IMR-90 (cell line): ENCODE measurements at regions not wholly inside any gene's neighbourhood (a gene's known extent, or its start where the extent isn't known, plus 50 kb on each side); places are given as distances from the start of the nearest gene placed in this dataset.
A peak's percentile ranks its signal among the peaks of the same experiment; 100 is the strongest.

Experiments
- ATAC-seq: fragments of 200-7000 bp; cut with Tn5 transposase; 2 replicates; pipeline ENCODE4 v1.9.1; 2020; ENCODE audit warnings: low read depth, mild to moderate bottlenecking, moderate library complexity
- BruUV-seq: library from RNA; stranded (reverse); fragments of 400-500 nt; replicated peaks from 2 replicates; lab custom pipeline; 2021; lab: Mats Ljungman, UMichigan
- CTCF ChIA-PET: fragments of 300-600 bp; formaldehyde crosslinking; extraction: SDS; loops from one replicate; lab custom pipeline; 2021; ENCODE audit warnings: antibody characterized with exemption; lab: Yijun Ruan, JAX
- POLR2A ChIA-PET: fragments of 300-600 bp; sonication (Branson Sonifier 250); formaldehyde crosslinking; loops from one replicate; lab custom pipeline; 2022; ENCODE audit warnings: antibody characterized with exemption; ENCODE audit not compliant: unreplicated experiment; lab: Charles Lee
- DNase-seq: peaks from one replicate; pipeline ENCODE4 v3.0.0; 2013
- H2AFZ ChIP-seq: replicated peaks from 2 replicates; pipeline ENCODE3; 2013; ENCODE audit warnings: low read length, mild to moderate bottlenecking; ENCODE audit not compliant: poor library complexity
- H2AK5ac ChIP-seq: 2 replicates; pipeline ENCODE4 v1.6.1; 2013; ENCODE audit warnings: low read depth, low read length, inconsistent platforms
- H2AK9ac ChIP-seq: replicated peaks from 2 replicates; pipeline ENCODE3; 2013; ENCODE audit warnings: mild to moderate bottlenecking, low read depth, low read length, moderate library complexity; ENCODE audit not compliant: poor library complexity
- H2BK120ac ChIP-seq: 2 replicates; pipeline ENCODE4 v1.6.1; 2013; ENCODE audit warnings: low read depth, low read length, inconsistent platforms
- H2BK15ac ChIP-seq: 3 replicates; pipeline ENCODE4 v1.6.1; 2013; ENCODE audit warnings: low read depth, low read length, inconsistent platforms
- H2BK20ac ChIP-seq: 2 replicates; pipeline ENCODE4 v1.6.1; 2013; ENCODE audit warnings: low read depth, mild to moderate bottlenecking, inconsistent platforms, low read length, moderate library complexity
- H2BK5ac ChIP-seq: 2 replicates; pipeline ENCODE4 v1.6.1; 2013; ENCODE audit warnings: mild to moderate bottlenecking, low read depth, low read length, inconsistent platforms; ENCODE audit not compliant: poor library complexity, severe bottlenecking
- H3K14ac ChIP-seq: replicated peaks from 2 replicates; pipeline ENCODE4 v1.6.1; 2013; ENCODE audit warnings: low read depth, low read length, inconsistent platforms
- H3K18ac ChIP-seq: 2 replicates; pipeline ENCODE4 v1.6.1; 2013; ENCODE audit warnings: low read depth, low read length, control low read depth
- H3K23ac ChIP-seq: 2 replicates; pipeline ENCODE4 v1.6.1; 2013; ENCODE audit warnings: low read depth, low read length, inconsistent platforms
- H3K27ac ChIP-seq: 2 replicates; pipeline ENCODE4 v1.5.1; 2013; ENCODE audit warnings: mild to moderate bottlenecking, control low read depth, low read length; ENCODE audit not compliant: insufficient read depth
- H3K27me3 ChIP-seq: 2 replicates; pipeline ENCODE4 v1.6.1; 2013; ENCODE audit warnings: low read length; ENCODE audit not compliant: control insufficient read depth, insufficient read depth
- H3K36me3 ChIP-seq: 2 replicates; pipeline ENCODE4 v1.6.1; 2013; ENCODE audit warnings: low read length, mixed read lengths; ENCODE audit not compliant: control insufficient read depth, insufficient read depth
- H3K4ac ChIP-seq: 2 replicates; pipeline ENCODE4 v1.6.1; 2013; ENCODE audit warnings: low read depth, low read length, inconsistent platforms
- H3K4me1 ChIP-seq: 2 replicates; pipeline ENCODE4 v1.6.1; 2013; ENCODE audit warnings: low read length, mixed read lengths; ENCODE audit not compliant: control insufficient read depth, insufficient read depth
- H3K4me2 ChIP-seq: 2 replicates; pipeline ENCODE4 v1.6.1; 2013; ENCODE audit warnings: low read depth, mild to moderate bottlenecking, control low read depth, low read length, moderate library complexity
- H3K4me3 ChIP-seq: 2 replicates; pipeline ENCODE4 v1.5.1; 2013; ENCODE audit warnings: low read depth, mild to moderate bottlenecking, control low read depth, low read length, moderate library complexity; ENCODE audit not compliant: insufficient read depth
- H3K56ac ChIP-seq: 2 replicates; pipeline ENCODE4 v1.6.1; 2013; ENCODE audit warnings: low read length, inconsistent platforms; ENCODE audit not compliant: insufficient read depth; ENCODE audit errors: extremely low read depth
- H3K79me1 ChIP-seq, 2 experiments: 2 replicates each; pipeline ENCODE4 v1.6.1; 2013; ENCODE audit warnings: low read length in 2 of 2, inconsistent platforms in 1 of 2, low read depth in 1 of 2
- H3K9ac ChIP-seq: 2 replicates; pipeline ENCODE4 v1.6.1; 2013; ENCODE audit warnings: low read depth, low read length, control low read depth
- H3K9me1 ChIP-seq: 2 replicates; pipeline ENCODE4 v1.6.1; 2013; ENCODE audit warnings: low read length, inconsistent platforms; ENCODE audit not compliant: insufficient read depth
- H3K9me3 ChIP-seq: 2 replicates; pipeline ENCODE4 v1.6.1; 2013; ENCODE audit warnings: low read length; ENCODE audit not compliant: control insufficient read depth, insufficient read depth
- H4K20me1 ChIP-seq: 2 replicates; pipeline ENCODE4 v1.6.1; 2013; ENCODE audit warnings: low read length, inconsistent platforms; ENCODE audit not compliant: insufficient read depth
- H4K5ac ChIP-seq: 2 replicates; pipeline ENCODE4 v1.6.1; 2013; ENCODE audit warnings: mild to moderate bottlenecking, low read depth, low read length, control low read depth
- H4K8ac ChIP-seq, 2 experiments: 2 replicates each; pipeline ENCODE4 v1.6.1; 2013; ENCODE audit warnings: low read depth in 2 of 2, low read length in 2 of 2, control low read depth in 1 of 2, inconsistent platforms in 1 of 2
- H4K91ac ChIP-seq: 2 replicates; pipeline ENCODE4 v1.6.1; 2013; ENCODE audit warnings: low read depth, low read length, inconsistent platforms; ENCODE audit not compliant: insufficient read depth
- CEBPB ChIP-seq: IDR thresholded peaks from 2 replicates; pipeline ENCODE4 v1.6.1; 2012; ENCODE audit warnings: low read depth, low read length, improper control_type of control experiment
- CHD1 ChIP-seq: IDR thresholded peaks from 2 replicates; pipeline ENCODE4 v1.6.1; 2012; ENCODE audit warnings: low read depth, low read length, improper control_type of control experiment
- FOS ChIP-seq: fragments of 150-350 bp; IDR thresholded peaks from 2 replicates; pipeline ENCODE4 v1.6.1; 2016; ENCODE audit warnings: low read depth, low read length
- RCOR1 ChIP-seq: IDR thresholded peaks from 2 replicates; pipeline ENCODE4 v1.6.1; 2012; ENCODE audit warnings: mild to moderate bottlenecking, low read length, improper control_type of control experiment; ENCODE audit not compliant: insufficient replicate concordance
- SMC3 ChIP-seq: fragments of 150-350 bp; IDR thresholded peaks from 2 replicates; pipeline ENCODE4 v1.6.1; 2016; ENCODE audit warnings: low read depth, mild to moderate bottlenecking, antibody characterized with exemption, low read length, moderate library complexity
- WGBS, 2 experiments: methylation state at CpG; one replicate each; pipeline versions ENCODE4 v1.1.5 to v1.1.7; 2013; ENCODE audit warnings: missing lambda C conversion rate in 2 of 2; ENCODE audit not compliant: insufficient read length in 1 of 2; ENCODE audit errors: extremely low coverage in 2 of 2; 5-methylcytosine and 5-hydroxymethylcytosine counted together
- dilution Hi-C: fragments of 300-500 bp; cut with HindIII; formaldehyde crosslinking; loops from one replicate; pipeline ENCODE4 v1.14.3; 2018; ENCODE audit warnings: low sequenced_read_pairs; ENCODE audit not compliant: unreplicated experiment
- in situ Hi-C: fragments of 300-500 bp; cut with MboI; formaldehyde crosslinking; loops from 3 replicates; pipeline ENCODE4 v1.14.3; 2019; ENCODE audit warnings: low sequenced_read_pairs, inconsistent platforms, mixed read lengths
- intact Hi-C: fragments of 100-400 bp; cut with micrococcal nuclease; formaldehyde crosslinking; loops from 2 replicates; pipeline ENCODE4 v1.10.0; 2022
- TF ChIP-seq, protein P1 (sequence below): fragments of 150-350 bp; IDR thresholded peaks from 2 replicates; pipeline ENCODE4 v1.6.1; 2016; ENCODE audit warnings: low read depth, mild to moderate bottlenecking, low read length, moderate library complexity, borderline replicate concordance
- TF ChIP-seq, protein P2 (sequence below): conservative IDR thresholded peaks from 2 replicates; pipeline ENCODE4 v1.5.1; 2012; ENCODE audit warnings: mild to moderate bottlenecking, low read depth, low read length, improper control_type of control experiment

DNA sequence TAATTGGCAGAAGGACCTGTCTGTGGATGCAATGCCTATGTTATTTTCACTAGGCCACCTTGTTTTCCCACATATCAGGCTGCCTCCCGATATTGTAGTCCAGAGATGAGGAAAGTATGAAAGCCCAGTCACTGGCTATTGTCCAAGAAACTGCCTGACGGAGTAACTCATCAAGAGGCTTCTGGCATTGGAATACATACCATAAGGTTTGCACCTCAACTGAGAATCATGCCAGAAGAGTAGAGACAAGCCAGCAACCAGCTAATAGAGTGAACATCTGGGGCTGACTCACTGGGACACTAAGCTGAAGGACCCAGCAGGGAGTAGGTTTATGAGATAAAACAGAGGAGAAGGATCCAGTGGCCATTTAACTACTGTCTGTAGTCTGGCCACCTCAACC, 137.2 kb upstream of the FST start:
- H3K9ac ChIP-seq, result no peak overlapping the region
- H3K4ac ChIP-seq, result peak overlapping the region; percentile 79; the same call in 1 of the 2 replicates
- peak overlapping the region; percentile 90 for H2AK5ac ChIP-seq
- peak overlapping the region; percentile 37; the same call in 1 of the 2 replicates for H4K91ac ChIP-seq
- peak overlapping the region; percentile 82; the same call in 1 of the 2 replicates for H2BK20ac ChIP-seq
- no peak overlapping the region for H3K4me2 ChIP-seq
- H2AK9ac ChIP-seq, result no peak overlapping the region
- ATAC-seq (peak; percentile 90), DNase-seq (peak; percentile 99)
- peak overlapping the region; percentile 88; the same call in 2 of the 3 replicates for H2BK15ac ChIP-seq
- peak overlapping the region; percentile 75; the same call in 1 of the 2 replicates for H3K18ac ChIP-seq
- H3K4me1 ChIP-seq, result peaks cover 8% of the 10 kb centered on the region
- no peak overlapping the region for H3K27ac ChIP-seq
- 0% methylated on average over 1 of the region's 2 CpGs; no CpG with 5 or more reads in 1 of the 2 experiments for WGBS, 2 experiments
- no peaks in the 10 kb centered on the region for H3K9me3 ChIP-seq
- intact Hi-C loops (no loop called here), in situ Hi-C loops (no loop called here), dilution Hi-C loops (no loop called here)
- no peaks in the 10 kb centered on the region for H3K27me3 ChIP-seq
- no peak overlapping the region; the same call in 1 of the 2 replicates for H4K5ac ChIP-seq
- TF ChIP-seq, protein P1, sequence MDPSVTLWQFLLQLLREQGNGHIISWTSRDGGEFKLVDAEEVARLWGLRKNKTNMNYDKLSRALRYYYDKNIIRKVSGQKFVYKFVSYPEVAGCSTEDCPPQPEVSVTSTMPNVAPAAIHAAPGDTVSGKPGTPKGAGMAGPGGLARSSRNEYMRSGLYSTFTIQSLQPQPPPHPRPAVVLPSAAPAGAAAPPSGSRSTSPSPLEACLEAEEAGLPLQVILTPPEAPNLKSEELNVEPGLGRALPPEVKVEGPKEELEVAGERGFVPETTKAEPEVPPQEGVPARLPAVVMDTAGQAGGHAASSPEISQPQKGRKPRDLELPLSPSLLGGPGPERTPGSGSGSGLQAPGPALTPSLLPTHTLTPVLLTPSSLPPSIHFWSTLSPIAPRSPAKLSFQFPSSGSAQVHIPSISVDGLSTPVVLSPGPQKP, result no peak
- no peak for TF ChIP-seq RCOR1
- TF ChIP-seq, protein P2, sequence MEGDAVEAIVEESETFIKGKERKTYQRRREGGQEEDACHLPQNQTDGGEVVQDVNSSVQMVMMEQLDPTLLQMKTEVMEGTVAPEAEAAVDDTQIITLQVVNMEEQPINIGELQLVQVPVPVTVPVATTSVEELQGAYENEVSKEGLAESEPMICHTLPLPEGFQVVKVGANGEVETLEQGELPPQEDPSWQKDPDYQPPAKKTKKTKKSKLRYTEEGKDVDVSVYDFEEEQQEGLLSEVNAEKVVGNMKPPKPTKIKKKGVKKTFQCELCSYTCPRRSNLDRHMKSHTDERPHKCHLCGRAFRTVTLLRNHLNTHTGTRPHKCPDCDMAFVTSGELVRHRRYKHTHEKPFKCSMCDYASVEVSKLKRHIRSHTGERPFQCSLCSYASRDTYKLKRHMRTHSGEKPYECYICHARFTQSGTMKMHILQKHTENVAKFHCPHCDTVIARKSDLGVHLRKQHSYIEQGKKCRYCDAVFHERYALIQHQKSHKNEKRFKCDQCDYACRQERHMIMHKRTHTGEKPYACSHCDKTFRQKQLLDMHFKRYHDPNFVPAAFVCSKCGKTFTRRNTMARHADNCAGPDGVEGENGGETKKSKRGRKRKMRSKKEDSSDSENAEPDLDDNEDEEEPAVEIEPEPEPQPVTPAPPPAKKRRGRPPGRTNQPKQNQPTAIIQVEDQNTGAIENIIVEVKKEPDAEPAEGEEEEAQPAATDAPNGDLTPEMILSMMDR, result no peak
- peak; percentile 47; the same call in 1 of the 2 replicates for TF ChIP-seq FOS
- TF ChIP-seq CEBPB, result no peak
- no peak for TF ChIP-seq CHD1
- no peak for TF ChIP-seq SMC3
- CTCF ChIA-PET, result no interaction called here
- no peak overlapping the region for H3K4me3 ChIP-seq
- POLR2A ChIA-PET, result no interaction called here
- peak overlapping the region; percentile 48; the same call in 1 of the 2 replicates for H3K23ac ChIP-seq
- H3K79me1 ChIP-seq, result no peaks in the 10 kb centered on the region
- H2BK120ac ChIP-seq, result peak overlapping the region; percentile 85; the same call in 1 of the 2 replicates
- peak overlapping the region; percentile 82; the same call in 1 of the 2 replicates for H3K14ac ChIP-seq
- peak overlapping the region; percentile 13 for H2AFZ ChIP-seq
- peak overlapping the region in 1 of 2 experiments; percentile 82; a peak in 2 of 4 replicates for H4K8ac ChIP-seq
- no peaks in the 10 kb centered on the region; the same call in 1 of the 2 replicates for H3K9me1 ChIP-seq
- no peak overlapping the region for H3K56ac ChIP-seq
- BruUV-seq, result no TSS peak
- no peaks in the 10 kb centered on the region for H4K20me1 ChIP-seq
- H2BK5ac ChIP-seq, result peak overlapping the region; percentile 74
- no peaks in the 10 kb centered on the region for H3K36me3 ChIP-seq
